ENCODE measurements at regions not wholly inside any gene's neighbourhood (a gene's known extent, or its start where the extent isn't known, plus 50 kb on each side); places are given as distances from the start of the nearest gene placed in this dataset.

- Histone ChIP-seq H4K20me1 (ENCODE audit: insufficient read depth, low read length) (no peaks in the 10 kb centered on the region), H3K27me3 (ENCODE audit: insufficient read depth, low read length) (no peaks in the 10 kb centered on the region), H3K4me2 (ENCODE audit: insufficient read depth, low read length) (no peak overlapping the region), H3K36me3 (ENCODE audit: insufficient read depth, low read length) (no peaks in the 10 kb centered on the region), H3K27ac (ENCODE audit: low read depth, low read length) (no peak overlapping the region), H3K4me3 (ENCODE audit: insufficient read depth, low read length) (no peak overlapping the region), H3K9me3 (ENCODE audit: low read depth, low read length) (no peaks in the 10 kb centered on the region), H3K4me1 (ENCODE audit: insufficient read depth, low read length) (no peaks in the 10 kb centered on the region), H3K79me2 (ENCODE audit: insufficient read depth, low read length) (no peaks in the 10 kb centered on the region), H2AFZ (ENCODE audit: low read length) (no peak overlapping the region)
- TF ChIP-seq CTCF (IDR thresholded peaks at IDR 0.05; ENCODE audit: extremely low read depth, low read depth, low read length): no peak
- no peak for DNase-seq (ENCODE audit: insufficient read length, low spot score, missing footprints)
Measured at GRCh38 chr3:153003441-153003840, 158.6 kb upstream of the RAP2B start.

GRCh38 chr3:153003862-153004261 is 158.2 kb upstream of the RAP2B start:
- TF ChIP-seq CTCF (IDR thresholded peaks at IDR 0.05; ENCODE audit: extremely low read depth, low read depth, low read length): no peak

GRCh38 chr3:153008226-153008625 is 153.8 kb upstream of the RAP2B start:
- Histone ChIP-seq H3K4me3 (ENCODE audit: insufficient read depth, low read length) (no peak overlapping the region), H3K36me3 (ENCODE audit: insufficient read depth, low read length) (no peaks in the 10 kb centered on the region), H4K20me1 (ENCODE audit: insufficient read depth, low read length) (no peaks in the 10 kb centered on the region), H3K4me1 (ENCODE audit: insufficient read depth, low read length) (no peaks in the 10 kb centered on the region), H3K79me2 (ENCODE audit: insufficient read depth, low read length) (no peaks in the 10 kb centered on the region), H3K4me2 (ENCODE audit: insufficient read depth, low read length) (no peak overlapping the region), H3K27me3 (ENCODE audit: insufficient read depth, low read length) (no peaks in the 10 kb centered on the region), H3K27ac (ENCODE audit: low read depth, low read length) (no peak overlapping the region), H3K9me3 (ENCODE audit: low read depth, low read length) (no peaks in the 10 kb centered on the region), H2AFZ (ENCODE audit: low read length) (no peak overlapping the region)
- TF ChIP-seq CTCF (IDR thresholded peaks at IDR 0.05; ENCODE audit: extremely low read depth, low read depth, low read length): no peak
- DNase-seq (ENCODE audit: insufficient read length, low spot score, missing footprints): no peak

More at GRCh38 chr3:153003862-153004261, 158.2 kb upstream of the RAP2B start:
- Histone ChIP-seq H3K4me1 (ENCODE audit: insufficient read depth, low read length) (no peaks in the 10 kb centered on the region), H2AFZ (ENCODE audit: low read length) (no peak overlapping the region), H3K4me2 (ENCODE audit: insufficient read depth, low read length) (no peak overlapping the region), H3K4me3 (ENCODE audit: insufficient read depth, low read length) (no peak overlapping the region), H4K20me1 (ENCODE audit: insufficient read depth, low read length) (no peaks in the 10 kb centered on the region), H3K9me3 (ENCODE audit: low read depth, low read length) (no peaks in the 10 kb centered on the region), H3K79me2 (ENCODE audit: insufficient read depth, low read length) (no peaks in the 10 kb centered on the region), H3K36me3 (ENCODE audit: insufficient read depth, low read length) (no peaks in the 10 kb centered on the region), H3K27me3 (ENCODE audit: insufficient read depth, low read length) (no peaks in the 10 kb centered on the region), H3K27ac (ENCODE audit: low read depth, low read length) (no peak overlapping the region)
- no peak for DNase-seq (ENCODE audit: insufficient read length, low spot score, missing footprints)

GRCh38 chr3:153023896-153024295 is 138.1 kb upstream of the RAP2B start:
- Histone ChIP-seq H3K27ac (ENCODE audit: low read depth, low read length) (no peak overlapping the region), H3K4me1 (ENCODE audit: insufficient read depth, low read length) (peaks cover 6% of the 10 kb centered on the region), H3K27me3 (ENCODE audit: insufficient read depth, low read length) (peaks cover 3% of the 10 kb centered on the region), H4K20me1 (ENCODE audit: insufficient read depth, low read length) (no peaks in the 10 kb centered on the region), H3K9me3 (ENCODE audit: low read depth, low read length) (no peaks in the 10 kb centered on the region), H2AFZ (ENCODE audit: low read length) (no peak overlapping the region), H3K4me3 (ENCODE audit: insufficient read depth, low read length) (no peak overlapping the region), H3K4me2 (ENCODE audit: insufficient read depth, low read length) (no peak overlapping the region), H3K36me3 (ENCODE audit: insufficient read depth, low read length) (no peaks in the 10 kb centered on the region), H3K79me2 (ENCODE audit: insufficient read depth, low read length) (no peaks in the 10 kb centered on the region)
- no peak for TF ChIP-seq CTCF (IDR thresholded peaks at IDR 0.05; ENCODE audit: extremely low read depth, low read depth, low read length)
- DNase-seq (ENCODE audit: insufficient read length, low spot score, missing footprints): no peak
